Thymus (tissue), 11 donors: ENCODE measurements at regions not wholly inside any gene's neighbourhood (a gene's known extent, or its start where the extent isn't known, plus 50 kb on each side); places are given as distances from the start of the nearest gene placed in this dataset.
"Not testable (repeated sequence)": the region's sequence is repeated elsewhere in the genome, so short reads cannot be mapped to it uniquely, and the experiment has no call there.

Experiments used
- DNase-seq, 9 donors: peaks; one replicate each; pipeline ENCODE4 v3.0.0-alpha.2; 2013; ENCODE audit warnings: low spot score in 9 of 9, low read depth in 6 of 9, missing footprints in 1 of 9
- H3K27ac ChIP-seq, 2 donors: one replicate each; pipeline ENCODE4 v1.5.1; 2013; ENCODE audit warnings: control low read depth in 1 of 2, low read depth in 1 of 2, low read length in 1 of 2, mild to moderate bottlenecking in 1 of 2, moderate library complexity in 1 of 2
- H3K27me3 ChIP-seq, 2 donors: one replicate each; pipeline ENCODE4 v1.5.1; 2013; ENCODE audit warnings: low read length in 1 of 2; ENCODE audit not compliant: control insufficient read depth in 2 of 2, insufficient read depth in 1 of 2
- H3K36me3 ChIP-seq, 2 donors: one replicate each; pipeline ENCODE4 v1.5.1; 2013; ENCODE audit warnings: low read length in 1 of 2, mild to moderate bottlenecking in 1 of 2, moderate library complexity in 1 of 2; ENCODE audit not compliant: control insufficient read depth in 2 of 2, insufficient read depth in 2 of 2
- H3K4me1 ChIP-seq, 2 donors: one replicate each; pipeline ENCODE4 v1.5.1; 2013; ENCODE audit warnings: low read length in 2 of 2; ENCODE audit not compliant: control insufficient read depth in 2 of 2, insufficient read depth in 2 of 2
- H3K4me3 ChIP-seq, 2 donors: one replicate each; pipeline ENCODE4 v1.5.1; 2013; ENCODE audit warnings: low read length in 2 of 2, control low read depth in 1 of 2, mild to moderate bottlenecking in 1 of 2
- H3K9me3 ChIP-seq, 2 donors: one replicate each; pipeline ENCODE4 v1.5.1; 2013; ENCODE audit warnings: low read length in 1 of 2, mild to moderate bottlenecking in 1 of 2; ENCODE audit not compliant: control insufficient read depth in 2 of 2, insufficient read depth in 1 of 2
- WGBS: extraction: QIAGEN DNeasy Blood & Tissue Kit; methylation state at CpG from one replicate; pipeline ENCODE4 v1.1.7; 2013; 5-methylcytosine and 5-hydroxymethylcytosine counted together
- donor health status: healthy.

DNA sequence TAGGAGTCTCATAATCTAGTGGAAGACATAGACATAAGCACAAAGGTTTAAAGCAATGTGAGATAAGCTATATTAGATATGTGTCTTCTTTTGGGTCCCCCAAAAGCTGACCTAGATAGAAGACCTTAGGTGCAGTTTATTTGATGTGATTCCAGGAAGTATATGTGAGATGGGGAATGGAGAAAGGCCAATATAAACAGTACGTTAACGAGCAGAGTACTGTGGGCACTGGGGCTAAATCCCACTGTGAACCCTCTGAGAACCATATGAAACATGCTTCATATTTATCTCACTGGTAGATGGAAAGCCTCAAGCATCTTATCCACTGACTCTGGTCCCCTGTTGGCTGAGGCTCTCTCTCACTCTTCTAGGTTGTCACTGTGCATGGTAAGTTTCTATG, 62.6 kb upstream of the ZC3H15 start:
- H3K4me3 ChIP-seq, result no peak overlapping the region
- H3K9me3 ChIP-seq, result no peaks in the 10 kb centered on the region

DNA sequence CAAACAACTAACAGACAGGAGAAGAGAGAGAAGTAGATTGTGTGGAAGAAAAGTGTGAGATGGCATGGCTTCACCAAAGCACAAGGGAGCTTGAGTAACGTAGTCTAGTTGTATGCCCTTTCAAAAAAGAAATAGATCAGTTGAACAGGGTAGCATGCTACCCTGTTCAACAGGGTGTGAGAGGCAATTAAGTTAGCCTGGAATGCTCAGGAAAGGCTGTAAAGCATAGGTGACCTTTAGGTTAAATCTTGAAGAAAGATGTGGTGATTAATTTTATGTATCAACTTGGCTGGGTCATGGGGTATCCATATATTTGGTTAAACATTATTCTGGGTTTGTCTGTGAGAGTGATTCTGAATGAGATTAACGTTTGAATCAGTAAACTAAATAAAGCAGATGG, 61.8 kb upstream of the ZC3H15 start:
- DNase-seq, result no peak
- H3K9me3 ChIP-seq, result no peaks in the 10 kb centered on the region
- WGBS, result 97% methylated on average over 2 of the region's 2 CpGs
- H3K4me1 ChIP-seq, result no peaks in the 10 kb centered on the region
- no peak overlapping the region for H3K27ac ChIP-seq
- no peaks in the 10 kb centered on the region for H3K36me3 ChIP-seq
- H3K4me3 ChIP-seq, result no peak overlapping the region
- H3K27me3 ChIP-seq, result no peaks in the 10 kb centered on the region

More for the DNA sequence above, 62.6 kb upstream of the ZC3H15 start:
- H3K27ac ChIP-seq, result no peak overlapping the region
- H3K27me3 ChIP-seq, result no peaks in the 10 kb centered on the region
- H3K36me3 ChIP-seq, result no peaks in the 10 kb centered on the region
- no peaks in the 10 kb centered on the region for H3K4me1 ChIP-seq
- no peak for DNase-seq
- WGBS, result 97% methylated on average over 2 of the region's 2 CpGs

DNA sequence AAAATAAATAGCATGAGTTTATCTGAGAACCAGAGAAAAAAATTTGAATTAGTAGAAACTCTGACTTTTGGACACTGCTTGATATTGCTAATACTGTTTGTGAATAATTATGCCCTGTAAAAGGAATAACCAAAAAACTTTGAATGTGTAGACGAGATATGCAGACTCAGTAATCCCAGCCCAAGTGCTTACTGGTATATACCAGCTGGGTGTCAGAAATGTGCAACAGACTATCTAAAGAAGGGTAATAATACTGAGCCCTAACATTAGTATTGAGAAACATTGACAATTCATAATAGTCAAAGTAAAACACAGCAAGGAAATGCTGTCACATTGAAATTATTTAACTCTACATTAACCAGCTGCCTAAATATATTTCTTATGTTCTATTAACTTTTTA, 60.5 kb upstream of the ZC3H15 start:
- 96% methylated on average over 1 of the region's 1 CpG for WGBS
- H3K36me3 ChIP-seq, result no peaks in the 10 kb centered on the region
- no peak overlapping the region for H3K27ac ChIP-seq
- H3K27me3 ChIP-seq, result no peaks in the 10 kb centered on the region
- no peak for DNase-seq
- H3K4me3 ChIP-seq, result no peak overlapping the region
- no peaks in the 10 kb centered on the region for H3K4me1 ChIP-seq
- no peaks in the 10 kb centered on the region for H3K9me3 ChIP-seq

DNA sequence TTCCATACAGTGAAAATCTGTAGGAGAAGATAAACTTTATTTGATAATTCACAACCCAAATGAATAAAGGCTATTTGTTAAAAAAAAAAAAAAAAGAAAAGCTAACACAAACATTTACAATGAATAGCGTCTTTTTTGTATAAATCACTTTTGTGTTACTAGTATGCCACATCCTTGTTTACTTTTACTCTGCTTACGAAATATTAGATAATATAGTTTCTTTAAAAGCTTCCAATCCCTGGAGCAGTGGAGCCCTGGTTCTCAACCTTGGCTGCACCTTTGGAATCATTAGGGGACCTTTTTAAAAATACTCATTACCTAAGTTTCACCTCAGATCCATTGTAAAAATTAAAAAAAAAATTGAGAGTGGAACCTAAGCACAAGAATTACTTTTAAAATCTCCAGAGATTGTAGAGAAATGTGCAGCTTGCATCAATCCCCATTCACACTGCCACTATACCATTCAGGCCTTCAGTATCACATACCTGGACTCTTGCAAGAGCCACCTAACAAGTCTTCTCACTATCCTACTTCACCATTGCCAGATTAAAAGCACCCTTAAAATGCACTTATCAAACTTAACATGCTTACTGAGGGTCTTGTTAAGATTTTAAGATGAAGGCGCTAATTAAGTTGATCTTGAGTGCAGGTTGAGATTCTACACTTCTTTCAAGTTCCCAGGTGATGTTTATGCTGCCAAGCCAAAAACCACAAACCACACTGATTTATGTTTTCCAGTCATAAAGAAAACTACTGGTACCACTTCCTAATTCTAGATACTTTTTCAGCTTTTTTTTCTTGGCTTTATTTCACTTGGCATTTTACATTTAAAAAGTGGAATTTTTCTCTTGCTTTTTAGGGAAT, 59.7 kb upstream of the ZC3H15 start:
- Histone ChIP-seq H3K36me3 (no peaks in the 10 kb centered on the region), H3K4me1 (no peaks in the 10 kb centered on the region), H3K9me3 (no peaks in the 10 kb centered on the region), H3K4me3 (no peak overlapping the region), H3K27me3 (no peaks in the 10 kb centered on the region), H3K27ac (no peak overlapping the region)
- 67% methylated on average over 3 of the region's 3 CpGs for WGBS
- DNase-seq, result peak in 4 of 9 donors; percentile 4 to 51 (median 12)

DNA sequence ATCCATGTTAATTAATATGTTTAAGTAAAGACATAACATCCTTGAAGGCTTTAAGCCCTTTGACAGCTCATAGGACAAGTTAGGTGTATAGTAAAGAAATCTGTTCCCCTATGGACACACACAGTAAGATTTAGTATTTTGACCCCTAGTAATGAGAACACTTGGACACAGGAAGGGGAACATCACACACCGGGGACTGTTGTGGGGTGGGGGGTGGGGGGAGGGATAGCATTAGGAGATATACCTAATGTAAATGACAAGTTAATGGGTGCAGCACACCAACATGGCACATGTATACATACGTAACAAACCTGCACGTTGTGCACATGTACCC, 59.1 kb upstream of the ZC3H15 start:
- H3K27me3 ChIP-seq, DNase-seq, H3K36me3 ChIP-seq, H3K27ac ChIP-seq, H3K9me3 ChIP-seq, H3K4me1 ChIP-seq, H3K4me3 ChIP-seq: not testable (repeated sequence)
- 67% methylated on average over 3 of the region's 3 CpGs for WGBS

DNA sequence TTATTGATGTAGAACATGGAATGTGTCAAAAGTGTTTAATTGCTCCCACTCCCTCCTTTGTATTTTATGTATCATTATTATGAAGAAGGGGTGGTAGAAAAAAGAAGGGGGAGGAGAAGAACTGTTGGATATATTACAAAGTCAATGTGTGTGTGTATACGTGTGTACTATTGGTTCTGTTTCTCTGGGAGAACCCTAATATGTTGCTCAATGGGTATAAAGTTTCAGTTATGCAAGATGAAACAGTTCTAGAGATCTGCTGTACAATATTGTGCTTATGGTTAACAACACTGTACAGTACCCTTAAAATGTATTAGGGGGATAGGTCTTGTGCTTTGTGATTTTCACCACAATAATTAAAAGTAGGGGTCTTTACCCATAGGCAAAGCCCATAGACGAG, 58.1 kb upstream of the ZC3H15 start:
- H3K4me3 ChIP-seq, result no peak overlapping the region
- no peaks in the 10 kb centered on the region for H3K9me3 ChIP-seq
- no peak for DNase-seq
- H3K27me3 ChIP-seq, result no peaks in the 10 kb centered on the region
- H3K27ac ChIP-seq, result no peak overlapping the region
- no peaks in the 10 kb centered on the region for H3K4me1 ChIP-seq
- no peaks in the 10 kb centered on the region for H3K36me3 ChIP-seq
- WGBS, result 93% methylated on average over 2 of the region's 2 CpGs

DNA sequence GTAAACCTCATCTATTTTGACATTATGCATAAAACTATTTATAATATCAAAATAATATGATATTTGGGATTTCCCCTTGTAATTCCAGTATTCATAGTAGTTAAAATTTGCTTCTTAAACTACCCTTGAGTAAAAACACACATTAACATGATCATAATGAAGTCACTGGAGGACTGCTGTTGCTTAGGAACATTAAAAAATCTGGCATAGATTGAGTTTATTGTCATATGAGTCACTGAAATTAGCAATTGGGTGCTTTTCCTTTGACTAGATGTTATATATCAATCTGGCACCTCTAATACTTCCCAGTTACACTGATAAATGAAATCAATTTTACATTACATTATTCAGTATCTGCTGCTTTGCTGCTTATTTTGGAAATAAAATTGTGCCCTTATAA, 57.0 kb upstream of the ZC3H15 start:
- Histone ChIP-seq H3K36me3 (no peaks in the 10 kb centered on the region), H3K27me3 (no peaks in the 10 kb centered on the region), H3K4me1 (no peaks in the 10 kb centered on the region), H3K27ac (no peak overlapping the region), H3K4me3 (no peak overlapping the region), H3K9me3 (no peaks in the 10 kb centered on the region)
- DNase-seq, result no peak

DNA sequence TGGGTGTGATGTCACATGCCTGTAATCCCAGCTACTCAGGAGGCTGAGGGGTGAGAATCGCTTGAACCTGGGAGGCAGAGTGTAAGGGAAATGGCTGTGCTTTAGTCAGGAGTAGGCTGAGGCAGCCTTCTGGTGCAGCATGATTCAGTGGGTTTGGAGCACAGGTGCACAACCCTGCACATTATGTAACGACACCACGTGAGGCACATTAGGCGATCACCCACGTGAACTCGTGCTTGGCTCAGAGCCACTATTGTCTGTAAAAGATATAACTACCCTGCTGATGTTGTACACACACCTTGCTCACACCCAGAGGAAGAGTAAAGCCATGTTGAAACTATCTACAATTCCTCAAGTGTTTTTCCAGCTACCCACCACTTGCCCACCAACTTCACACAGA, 54.8 kb upstream of the ZC3H15 start:
- H3K9me3 ChIP-seq, result no peaks in the 10 kb centered on the region
- no peak for DNase-seq
- 97% methylated on average over 6 of the region's 6 CpGs for WGBS
- no peaks in the 10 kb centered on the region for H3K36me3 ChIP-seq
- H3K4me3 ChIP-seq, result no peak overlapping the region
- no peaks in the 10 kb centered on the region for H3K27me3 ChIP-seq
- no peaks in the 10 kb centered on the region for H3K4me1 ChIP-seq
- no peak overlapping the region for H3K27ac ChIP-seq

DNA sequence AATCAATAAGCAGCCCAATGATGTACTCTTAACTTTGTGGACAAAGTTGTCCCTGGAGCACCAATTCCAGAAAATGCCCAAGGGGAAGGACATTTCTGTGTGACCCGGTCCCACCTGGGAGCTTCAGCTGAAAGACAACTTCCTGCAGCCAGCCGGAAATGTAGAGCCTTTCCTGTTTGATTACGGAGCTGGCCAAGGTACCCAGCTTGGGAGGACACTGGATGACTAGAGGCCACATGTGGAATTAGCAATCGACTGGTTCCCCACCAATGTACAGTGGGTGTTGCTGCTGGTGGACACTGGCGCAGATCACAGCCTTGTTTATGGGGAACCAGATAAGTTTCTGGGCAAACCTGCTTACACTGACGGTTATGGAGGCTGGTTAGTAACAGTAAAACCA, 53.0 kb upstream of the ZC3H15 start:
- peaks cover 0 to 8% of the 10 kb centered on the region in 2 donors for H3K9me3 ChIP-seq
- no peak for DNase-seq
- no peak overlapping the region for H3K27ac ChIP-seq
- no peak overlapping the region for H3K4me3 ChIP-seq
- H3K27me3 ChIP-seq, result no peaks in the 10 kb centered on the region
- H3K4me1 ChIP-seq, result no peaks in the 10 kb centered on the region
- no peaks in the 10 kb centered on the region for H3K36me3 ChIP-seq
- 98% methylated on average over 6 of the region's 6 CpGs for WGBS
